Dedifferentiated amniotic fluid mesenchymal stem cell (primary cell): ENCODE measurements at regions not wholly inside any gene's neighbourhood (a gene's known extent, or its start where the extent isn't known, plus 50 kb on each side); places are given as distances from the start of the nearest gene placed in this dataset.

ENCODE experiments used
- DNase-seq: peaks from one replicate; pipeline ENCODE4 v3.0.0-alpha.2; 2016; ENCODE audit errors: extremely low spot score

DNA sequence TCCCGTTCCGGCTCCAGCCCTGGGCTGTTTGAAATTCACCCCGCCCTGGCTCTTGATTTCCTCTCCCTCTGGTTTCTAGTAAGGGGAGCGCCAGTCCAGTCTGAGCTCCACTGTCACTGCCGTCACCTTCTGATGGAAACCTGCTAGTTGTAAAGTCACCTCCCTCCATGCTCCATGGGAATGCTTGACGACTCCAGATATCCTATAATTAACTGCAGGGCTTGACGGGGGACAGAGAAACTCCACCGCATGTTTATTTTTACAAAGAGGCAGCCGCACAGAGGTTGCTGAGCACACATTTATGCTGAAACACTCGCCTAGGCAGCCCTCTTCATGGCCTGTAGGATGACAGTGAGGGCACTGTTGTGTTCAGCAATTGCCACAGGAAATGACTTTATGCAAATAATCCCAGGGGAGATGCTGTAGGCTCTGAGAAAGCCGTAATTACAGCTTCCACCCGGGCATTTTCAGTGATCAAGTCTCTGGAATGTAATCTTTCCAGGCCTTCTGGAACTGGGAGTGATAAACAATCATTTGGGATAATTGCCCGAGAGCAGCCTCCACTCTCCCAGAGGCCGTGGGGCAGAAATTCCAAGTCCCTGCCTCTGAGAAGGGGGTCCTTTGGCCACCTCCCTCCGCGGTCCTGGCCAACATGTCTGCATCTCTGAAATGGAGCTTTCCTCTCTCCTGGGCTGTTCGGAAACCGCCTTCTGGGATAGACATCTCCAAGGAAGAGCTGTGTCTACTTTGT is 300.5 kb downstream of the KLF6 start:
- no peak for DNase-seq

DNA sequence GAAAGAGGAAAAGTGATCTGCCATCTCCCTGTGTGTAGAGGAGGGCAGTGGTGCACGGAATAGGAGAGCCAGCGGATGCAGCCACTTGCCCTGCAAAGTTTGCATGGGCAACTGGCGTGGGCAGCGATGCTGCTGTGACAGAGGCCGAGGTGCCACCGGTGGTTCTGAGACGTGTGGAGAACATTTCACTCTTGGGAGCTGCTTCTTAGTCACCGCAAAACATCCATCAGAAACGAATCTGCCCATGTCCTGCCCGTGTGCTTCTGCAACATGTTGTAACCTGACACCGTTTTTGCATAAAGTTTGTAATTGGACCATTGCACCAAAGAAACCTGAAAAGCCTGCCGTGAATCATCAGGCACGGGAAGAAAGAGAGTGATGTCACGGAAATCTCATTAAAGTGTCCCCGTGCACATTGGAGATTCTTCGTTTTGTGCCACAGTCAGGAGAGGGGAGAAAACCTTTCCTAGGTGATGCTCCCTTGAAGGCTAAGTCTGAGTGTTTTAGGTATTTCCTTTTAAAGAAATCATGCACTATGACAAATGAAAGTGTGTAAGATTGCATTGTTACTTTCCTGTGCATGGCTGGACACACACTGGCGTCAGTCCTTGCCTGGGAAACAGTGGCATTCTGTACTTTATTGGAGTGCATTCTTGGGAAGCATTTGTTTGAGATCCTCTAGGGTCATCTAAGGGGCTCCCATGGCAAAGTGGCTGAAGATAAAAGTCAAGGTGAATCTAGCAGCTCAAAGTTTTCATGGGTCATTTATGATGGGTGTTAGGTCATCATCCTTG is 302.6 kb downstream of the KLF6 start:
- DNase-seq = peak; percentile 82

DNA sequence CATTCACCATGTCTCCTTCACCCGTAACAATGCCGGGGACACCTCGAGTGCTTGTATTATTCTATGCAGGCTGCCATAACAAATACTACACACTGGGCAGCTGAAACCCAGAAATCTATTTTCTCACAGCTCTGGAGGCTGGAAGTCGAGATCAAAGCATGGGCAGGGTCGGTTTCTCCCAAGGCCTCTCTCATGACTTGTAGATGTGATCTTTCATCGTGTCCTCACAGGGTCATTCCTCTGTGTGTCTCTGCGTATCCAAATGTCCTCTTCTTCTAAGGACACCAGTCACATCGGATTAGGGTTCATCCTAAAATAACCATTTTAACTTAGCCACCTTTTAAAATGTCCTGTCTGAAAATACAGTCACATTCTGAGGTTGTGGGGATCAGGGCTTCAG is 303.5 kb downstream of the KLF6 start:
- DNase-seq = no peak

DNA sequence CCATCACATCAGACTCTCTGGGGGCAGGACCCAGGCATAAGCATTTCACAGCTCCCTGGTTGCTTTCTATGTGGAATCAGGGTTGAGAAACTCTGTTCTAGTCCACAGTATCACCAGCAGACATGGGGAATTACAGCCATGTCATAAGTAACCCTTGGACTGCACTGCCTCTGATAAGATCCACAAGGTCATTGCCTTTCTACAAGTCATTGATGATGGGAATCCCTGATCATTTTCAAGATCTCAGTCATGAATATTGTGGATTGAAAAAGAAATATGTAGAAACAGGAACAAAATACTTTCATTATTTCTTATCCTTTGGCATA is 304.1 kb downstream of the KLF6 start:
- no peak for DNase-seq

DNA sequence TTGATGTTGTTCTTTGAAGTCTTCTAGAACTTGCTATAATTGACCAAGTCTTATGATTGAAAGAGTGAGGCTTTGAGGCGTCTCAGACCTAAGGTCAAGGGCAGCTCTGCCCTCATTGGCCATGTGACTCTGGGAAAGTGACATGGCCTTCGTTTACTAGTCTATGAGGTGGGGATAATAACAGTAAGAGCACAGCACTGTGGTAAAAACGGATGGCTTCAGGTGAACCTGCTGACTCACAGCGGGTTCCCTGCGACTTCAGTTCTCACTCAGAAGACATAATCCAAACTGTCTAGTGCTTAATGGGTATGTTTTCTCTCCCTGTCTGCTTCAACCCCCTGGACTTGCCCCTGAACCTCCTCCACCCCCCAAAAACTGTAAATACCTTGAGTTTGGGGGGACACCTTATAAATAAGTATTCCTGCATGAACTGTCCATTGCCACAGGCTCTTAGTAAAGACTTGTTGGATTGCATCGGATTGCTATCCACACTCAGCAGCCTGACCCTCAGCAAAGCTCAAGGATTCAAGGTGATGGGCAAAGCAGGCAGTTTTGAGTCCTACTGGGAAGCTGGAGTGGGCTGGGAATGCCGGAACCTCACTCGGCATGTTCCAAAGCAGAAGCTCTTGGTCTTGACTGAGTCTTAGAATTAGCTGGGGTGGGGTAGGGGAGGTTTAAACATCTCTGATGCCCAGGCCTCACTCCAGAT is 304.6 kb downstream of the KLF6 start:
- no peak for DNase-seq

DNA sequence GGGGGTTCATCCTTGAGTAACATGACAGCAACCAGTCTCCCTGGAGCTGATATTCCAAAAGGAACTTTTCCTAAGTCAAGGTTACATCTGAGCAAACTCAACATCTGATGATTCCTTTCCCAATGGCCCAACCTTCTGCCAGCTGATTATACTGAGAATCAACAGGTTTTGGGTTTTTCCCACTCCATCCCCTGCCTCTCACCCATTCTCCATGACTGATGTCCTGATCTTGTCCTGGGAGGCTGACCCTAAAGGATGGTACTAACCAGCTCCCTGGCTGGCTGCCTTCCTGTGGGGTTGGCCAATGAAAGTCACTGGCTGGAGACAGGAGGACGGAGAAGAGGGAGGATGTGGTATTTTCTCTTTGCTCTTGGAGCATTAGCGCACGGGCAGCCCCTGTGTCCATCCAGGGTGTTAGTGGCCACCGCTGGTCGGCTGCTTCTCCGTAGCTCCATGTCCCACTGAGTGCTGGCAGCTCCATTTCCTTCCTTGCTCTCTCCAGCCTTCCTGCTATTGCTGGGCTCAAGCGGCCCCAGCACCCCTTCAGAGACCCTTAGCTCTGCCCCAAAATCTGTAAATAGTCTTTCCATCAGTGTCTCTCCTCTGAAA is 306.2 kb upstream of the PITRM1 start:
- no peak for DNase-seq

DNA sequence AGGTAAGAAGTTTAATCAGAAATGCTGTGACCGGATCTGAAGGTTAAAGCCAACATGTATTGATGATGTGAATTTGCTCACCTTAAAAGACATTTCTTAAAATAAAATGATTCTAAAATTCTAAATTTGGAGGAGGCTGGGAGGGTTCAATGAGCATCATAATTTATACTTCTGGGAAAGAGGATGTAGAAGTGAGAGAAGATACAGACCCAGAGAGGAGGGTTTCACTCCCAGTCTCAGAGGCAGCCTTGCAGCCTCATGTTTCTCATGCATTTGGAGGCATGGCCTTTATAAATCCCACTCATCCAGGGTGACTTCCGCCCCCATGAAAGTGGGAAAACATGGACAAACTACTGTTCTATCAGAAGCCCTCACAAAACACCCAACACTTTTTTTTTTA is 305.6 kb upstream of the PITRM1 start:
- no peak for DNase-seq

DNA sequence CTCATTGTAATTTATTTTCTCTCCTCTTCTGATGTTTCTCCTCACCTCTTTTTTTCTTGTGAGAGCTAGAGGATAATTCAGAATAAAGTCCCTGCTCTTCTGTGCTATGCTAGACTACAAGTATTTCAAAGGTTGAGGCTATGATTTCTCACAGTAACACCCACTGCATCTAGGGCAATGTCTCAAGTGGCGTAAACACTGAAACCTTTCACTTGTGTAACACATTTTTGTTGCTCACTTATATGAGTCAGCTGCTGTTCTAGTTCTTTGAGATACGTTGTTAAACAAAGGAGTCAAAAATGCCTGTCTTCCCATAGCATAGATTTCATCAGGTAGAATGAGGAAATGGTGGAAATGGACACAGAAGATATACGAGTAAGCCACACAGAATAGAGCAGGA is 305.1 kb upstream of the PITRM1 start:
- DNase-seq = no peak

DNA sequence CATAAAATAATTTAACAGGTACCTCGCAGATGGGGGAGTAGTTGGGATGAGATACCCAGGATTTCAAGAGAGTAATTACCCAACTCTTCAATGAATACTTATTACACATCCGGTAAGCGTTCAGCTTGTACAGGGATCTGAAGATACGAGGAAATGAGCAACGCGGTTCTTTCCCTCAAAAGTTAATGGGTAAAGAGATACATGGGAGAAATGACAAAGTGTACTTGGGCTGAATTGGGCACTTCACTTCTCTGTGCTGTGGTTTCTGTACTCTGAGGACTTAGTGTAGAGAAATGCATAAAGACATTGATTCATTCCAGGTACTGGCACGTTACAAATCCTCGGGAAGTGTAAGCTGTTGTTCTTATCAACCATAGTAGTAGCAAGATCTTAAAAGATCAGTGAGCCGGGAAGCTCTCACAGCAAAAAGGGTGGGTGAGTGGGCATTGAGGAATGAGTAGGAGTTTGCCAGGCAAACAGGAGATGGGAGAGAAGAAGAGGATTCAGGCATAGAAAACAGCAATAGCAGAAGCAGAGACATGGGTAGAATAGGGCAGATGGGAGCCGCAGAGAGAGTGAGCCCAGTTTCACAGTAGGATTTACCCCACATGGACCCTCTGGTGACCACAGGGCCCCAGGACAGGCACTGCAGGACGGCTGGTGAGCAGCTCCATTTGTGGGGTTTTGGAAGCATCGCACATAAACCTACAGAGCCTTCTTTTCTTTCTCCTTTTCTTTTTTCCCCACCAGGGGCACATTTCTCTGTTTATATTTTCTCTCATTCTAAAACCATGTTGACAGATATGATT is 304.3 kb upstream of the PITRM1 start:
- no peak for DNase-seq

DNA sequence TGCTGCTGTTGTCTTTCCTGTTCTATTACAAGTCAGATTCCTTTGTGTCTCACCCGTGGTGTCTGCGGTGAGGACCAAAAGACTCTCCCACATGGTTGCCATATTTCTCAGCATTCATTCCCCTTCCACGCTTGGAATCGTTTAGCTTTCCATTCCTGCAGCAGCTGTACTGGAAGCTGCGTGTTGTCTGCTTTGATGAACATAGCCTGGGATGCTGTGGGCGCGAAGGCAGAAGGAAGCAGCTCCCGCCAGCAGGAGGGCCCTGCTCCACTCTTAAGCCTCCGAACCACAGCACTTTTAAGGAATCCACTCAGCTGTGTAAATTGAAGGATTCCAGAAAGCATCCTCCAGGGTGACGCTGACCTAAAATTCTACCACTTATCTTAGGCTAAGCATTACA is 303.6 kb upstream of the PITRM1 start:
- no peak for DNase-seq

DNA sequence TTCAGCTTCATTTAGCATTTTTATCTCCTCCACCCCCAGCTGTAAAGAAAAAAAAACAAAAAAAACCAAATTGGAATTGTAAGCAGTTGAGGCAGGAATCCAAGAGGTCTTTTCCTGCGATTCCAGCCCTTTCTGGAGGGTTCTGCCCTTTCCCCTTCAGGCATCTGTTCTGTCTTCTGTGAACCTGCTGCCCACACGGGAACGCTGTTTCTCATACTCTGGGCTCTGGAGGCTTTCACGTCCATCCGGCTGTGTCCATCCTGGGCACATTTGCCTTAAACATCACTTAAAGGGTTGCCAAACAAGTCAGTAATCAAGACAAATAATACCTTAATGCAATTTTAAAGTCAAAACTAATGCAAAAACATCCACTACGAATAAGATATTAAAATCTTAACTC is 302.8 kb upstream of the PITRM1 start:
- DNase-seq = no peak

DNA sequence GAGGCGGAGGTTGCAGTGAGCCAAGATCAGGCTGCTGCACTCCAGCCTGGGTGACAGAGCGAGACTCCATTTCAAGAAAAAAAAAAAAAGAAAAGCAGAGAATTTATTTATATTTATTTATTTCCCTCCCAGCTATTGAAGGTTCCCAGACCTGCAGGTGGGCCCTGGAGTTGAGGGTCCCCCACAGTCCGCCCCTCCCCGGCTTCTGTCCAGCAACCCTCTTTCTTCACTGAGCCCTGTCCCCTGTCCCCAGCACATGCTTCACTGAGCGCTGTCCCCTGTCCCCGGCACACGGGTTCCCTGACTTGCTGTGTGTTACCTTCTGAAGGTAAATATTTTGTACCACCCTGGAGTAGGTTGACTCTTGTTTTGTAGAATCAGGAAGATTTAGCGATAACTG is 301.7 kb upstream of the PITRM1 start:
- DNase-seq = no peak

DNA sequence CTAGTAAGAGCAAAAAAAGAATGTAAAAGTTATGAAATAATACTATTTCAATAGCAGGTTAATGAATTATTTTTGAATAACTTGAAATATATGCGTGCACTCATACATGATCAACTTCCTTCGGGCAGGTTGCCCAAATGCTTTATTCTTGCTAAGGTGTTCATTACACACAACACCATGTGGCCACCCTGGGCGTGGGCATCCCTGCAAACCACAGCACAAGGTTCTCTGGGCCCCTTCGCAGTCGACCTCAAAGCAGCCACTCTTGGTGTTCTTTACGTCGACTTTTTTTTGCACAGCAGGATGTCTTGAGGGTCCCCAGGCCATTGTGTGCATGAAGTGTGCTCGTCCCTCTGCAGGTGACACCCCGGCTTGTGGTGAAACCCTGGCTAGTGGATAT is 300.7 kb upstream of the PITRM1 start:
- no peak for DNase-seq

DNA sequence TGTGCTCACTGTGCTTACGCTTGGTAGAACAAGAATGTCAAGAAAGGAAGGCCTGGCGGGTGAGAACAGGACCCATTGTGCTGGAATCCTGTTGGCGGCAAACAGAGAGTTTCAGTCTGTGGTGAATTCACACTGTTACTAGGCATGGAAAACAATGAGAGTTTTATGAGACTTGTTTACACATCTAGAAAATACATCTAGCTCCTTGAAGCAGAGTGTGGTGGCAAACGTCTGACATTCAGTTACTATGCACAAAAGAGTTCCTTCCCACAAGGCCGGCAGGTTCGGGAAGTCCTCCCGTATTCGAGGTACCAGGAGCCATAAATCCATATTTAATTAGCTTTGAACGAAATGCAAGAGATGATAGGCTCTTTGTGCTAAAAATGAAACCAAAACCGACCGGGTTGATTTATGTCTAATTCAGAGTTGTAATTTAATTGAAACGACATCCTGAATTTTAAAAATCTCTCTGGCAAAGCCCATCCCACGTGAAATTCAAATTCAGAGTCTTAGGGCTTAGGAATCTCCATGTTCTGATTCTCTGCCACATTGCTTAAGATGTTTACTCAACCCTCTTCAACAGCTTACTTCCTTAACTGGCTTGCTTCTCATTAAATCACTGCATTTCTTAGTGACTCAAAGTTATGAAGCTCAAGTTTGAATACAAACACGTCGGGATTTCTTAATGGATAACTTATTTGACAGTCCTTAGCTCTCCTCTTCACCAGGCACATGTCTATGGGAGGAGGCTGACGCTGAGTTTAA is 299.9 kb upstream of the PITRM1 start:
- DNase-seq = peak; percentile 44

DNA sequence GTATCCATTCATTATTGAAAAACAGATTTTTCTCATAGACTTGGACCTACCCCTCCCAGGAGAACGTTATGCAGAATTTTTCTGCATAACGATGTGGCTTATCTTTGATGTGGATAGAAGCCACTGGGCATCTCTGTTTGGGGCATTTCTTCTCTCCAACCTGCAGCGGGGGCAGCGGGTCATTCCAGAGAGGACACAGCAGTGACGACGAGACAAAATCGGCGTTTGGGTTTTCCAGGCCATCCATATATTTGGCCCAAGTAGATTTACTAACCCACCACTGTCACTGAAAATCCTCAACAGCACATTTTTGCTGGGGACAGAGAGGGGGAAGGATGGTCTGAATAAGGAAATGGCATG is 299.3 kb upstream of the PITRM1 start:
- DNase-seq = no peak

DNA sequence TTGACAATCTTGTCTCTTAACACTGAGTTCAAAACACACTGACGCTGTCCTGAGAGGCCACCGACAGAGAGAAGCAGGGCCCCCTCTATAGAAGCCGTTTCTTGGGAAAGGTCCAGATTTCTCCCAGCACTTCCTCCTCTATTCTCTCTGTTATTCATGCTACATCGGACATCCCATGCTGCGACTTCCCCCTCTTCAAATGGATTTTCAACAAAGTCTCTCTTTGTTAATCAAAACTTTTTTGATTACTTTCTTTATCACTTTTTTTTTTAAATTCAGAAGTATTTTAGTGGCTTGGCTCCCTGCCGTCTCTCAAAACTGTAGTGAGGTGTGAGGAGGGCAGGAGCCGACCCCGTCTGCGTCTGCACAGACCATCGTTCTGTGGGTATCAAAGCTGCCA is 298.9 kb upstream of the PITRM1 start:
- no peak for DNase-seq

DNA sequence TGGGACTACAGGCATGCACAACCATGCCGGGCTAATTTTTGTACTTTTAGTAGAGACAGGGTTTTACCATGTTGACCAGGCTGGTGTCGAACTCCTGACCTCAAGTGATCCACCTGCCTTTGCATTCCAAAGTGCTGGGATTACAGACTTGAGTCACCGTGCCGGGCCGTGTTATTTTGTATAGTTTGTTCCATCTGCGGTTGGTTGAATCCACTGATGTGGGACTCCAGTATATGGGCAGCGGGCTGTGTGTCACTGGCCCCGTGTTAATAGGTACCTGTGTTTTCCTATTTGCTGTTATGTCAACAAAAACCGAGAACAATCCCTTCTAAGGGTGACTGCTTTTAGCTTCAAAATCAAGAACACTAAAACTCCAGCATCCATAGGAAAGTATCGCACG is 297.6 kb upstream of the PITRM1 start:
- DNase-seq = no peak

DNA sequence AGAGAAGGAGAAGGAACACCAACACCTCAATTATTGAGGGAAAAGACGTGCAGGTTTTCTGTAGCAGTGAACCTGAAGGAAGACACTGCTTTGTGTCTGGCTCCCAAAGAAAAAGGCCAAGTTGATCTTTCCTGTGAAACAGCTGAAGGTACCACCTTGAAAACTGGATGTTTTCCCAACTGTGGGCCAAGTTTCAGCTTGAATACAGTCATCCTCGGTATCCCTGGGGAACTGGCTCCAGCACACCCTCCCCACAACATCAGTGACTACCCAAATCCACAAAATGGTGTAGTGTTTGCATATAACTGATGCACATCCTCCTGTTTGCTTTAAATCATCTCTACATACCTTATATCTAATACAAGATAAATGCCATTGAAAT is 297.0 kb upstream of the PITRM1 start:
- no peak for DNase-seq

DNA sequence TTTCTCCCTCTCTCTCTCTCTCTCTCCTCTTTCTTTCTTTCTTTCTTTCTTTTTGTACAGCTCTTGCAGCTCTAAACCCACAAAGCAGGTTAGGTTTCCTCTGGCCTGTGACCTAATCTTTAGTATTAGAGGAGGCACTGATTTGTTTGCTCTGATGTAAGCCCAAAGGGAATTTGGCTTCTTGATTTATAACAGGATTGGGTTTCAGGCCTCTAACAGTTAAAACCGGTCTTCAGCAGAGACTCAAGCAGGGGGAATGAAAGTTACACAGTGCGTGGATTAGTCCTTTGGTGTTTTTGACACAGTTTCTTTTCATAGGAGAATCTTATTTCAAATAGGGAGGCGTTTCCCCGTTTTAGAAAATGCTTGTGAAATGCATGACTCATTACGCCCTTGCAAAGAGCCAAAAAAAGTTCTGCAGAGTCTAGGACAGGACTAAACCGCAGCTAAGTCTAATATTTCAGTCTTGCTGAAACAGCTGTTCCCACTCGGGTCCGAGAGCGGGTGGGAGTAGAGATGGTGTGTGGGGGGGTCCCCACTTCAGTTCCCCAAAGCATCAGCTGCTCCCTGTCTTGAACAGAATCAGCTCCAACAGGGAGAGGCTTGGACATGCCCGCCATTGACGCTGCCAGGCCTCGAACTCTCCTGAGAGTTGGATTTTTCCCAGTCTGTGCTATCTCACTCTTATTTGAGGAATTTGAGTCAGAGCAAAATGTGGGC is 296.5 kb upstream of the PITRM1 start:
- peak; percentile 96 for DNase-seq
